Stimulated activated CD4-positive, alpha-beta T cell treated with anti-CD3 and anti-CD28 coated beads, Interleukin-12 subunit alpha, Interleukin-12 subunit beta, amount 100 ng/mL, for 24 hours (primary cell): ENCODE measurements at regions not wholly inside any gene's neighbourhood (a gene's known extent, or its start where the extent isn't known, plus 50 kb on each side); places are given as distances from the start of the nearest gene placed in this dataset.

ENCODE experiments used
- DNase-seq, 2 experiments: peaks; one replicate each; pipeline ENCODE4 v3.0.0-alpha.2; 2020; ENCODE audit warnings: low read depth in 2 of 2

- no peak for DNase-seq
These were observed 260.8 kb upstream of the HABP2 start for GRCh38 chr10:113292086-113292485.

- DNase-seq: no peak
These were observed 260.1 kb upstream of the HABP2 start for GRCh38 chr10:113292743-113293142.

- no peak for DNase-seq
These were observed 259.7 kb upstream of the HABP2 start for GRCh38 chr10:113293167-113293566.

- no peak for DNase-seq
These were observed 258.0 kb upstream of the HABP2 start for GRCh38 chr10:113294868-113295267.

GRCh38 chr10:113297226-113297625 is 255.6 kb upstream of the HABP2 start:
- no peak for DNase-seq

GRCh38 chr10:113298616-113299015 is 254.2 kb upstream of the HABP2 start:
- no peak for DNase-seq

GRCh38 chr10:113300201-113300600 is 252.7 kb upstream of the HABP2 start:
- DNase-seq: no peak

- no peak for DNase-seq
These were observed 252.2 kb upstream of the HABP2 start for GRCh38 chr10:113300617-113301016.

GRCh38 chr10:113301342-113301984 is 251.4 kb upstream of the HABP2 start:
- DNase-seq: no peak

- DNase-seq: no peak
These were observed 250.8 kb upstream of the HABP2 start for GRCh38 chr10:113302062-113302461.

GRCh38 chr10:113303544-113304146 is 249.2 kb upstream of the HABP2 start:
- DNase-seq: no peak

GRCh38 chr10:113304726-113305125 is 248.1 kb upstream of the HABP2 start:
- DNase-seq: no peak

GRCh38 chr10:113305871-113306270 is 247.0 kb upstream of the HABP2 start:
- no peak for DNase-seq

GRCh38 chr10:113309791-113310190 is 243.1 kb upstream of the HABP2 start:
- no peak for DNase-seq

GRCh38 chr10:113310347-113310746 is 242.5 kb upstream of the HABP2 start:
- no peak for DNase-seq

GRCh38 chr10:113313048-113313602 is 239.7 kb upstream of the HABP2 start:
- no peak for DNase-seq

GRCh38 chr10:113313722-113314121 is 239.1 kb upstream of the HABP2 start:
- no peak for DNase-seq

GRCh38 chr10:113316506-113316905 is 236.3 kb upstream of the HABP2 start:
- no peak for DNase-seq

GRCh38 chr10:113317489-113317888 is 235.4 kb upstream of the HABP2 start:
- no peak for DNase-seq

- DNase-seq: no peak
These were observed 233.4 kb upstream of the HABP2 start for GRCh38 chr10:113319479-113319878.

- DNase-seq: no peak
These were observed 232.6 kb upstream of the HABP2 start for GRCh38 chr10:113320211-113320610.

- DNase-seq: no peak
These were observed 231.9 kb upstream of the HABP2 start for GRCh38 chr10:113320987-113321386.

GRCh38 chr10:113322843-113323242 is 230.0 kb upstream of the HABP2 start:
- DNase-seq: no peak

- no peak for DNase-seq
These were observed 228.9 kb upstream of the HABP2 start for GRCh38 chr10:113323985-113324384.
